ENCODE measurements at regions not wholly inside any gene's neighbourhood (a gene's known extent, or its start where the extent isn't known, plus 50 kb on each side); places are given as distances from the start of the nearest gene placed in this dataset.

DNA sequence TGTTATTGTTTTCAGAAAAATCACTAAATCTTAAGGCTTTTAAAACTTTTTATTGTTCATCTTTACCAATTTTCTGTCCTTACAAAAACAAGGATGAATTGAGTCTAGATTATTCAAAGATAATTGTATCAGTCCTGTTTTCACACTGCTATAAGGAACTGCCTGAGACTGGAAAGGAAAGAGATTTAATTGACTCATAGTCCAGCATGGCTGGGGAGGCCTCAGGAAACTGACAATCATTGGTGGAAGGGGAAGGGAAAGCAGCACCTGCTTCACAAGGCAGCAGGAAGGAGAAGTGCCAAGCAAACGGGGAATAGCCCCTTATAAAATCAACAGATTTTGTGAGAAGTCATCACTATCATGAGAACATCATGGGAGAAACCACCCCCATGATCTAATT is 455.6 kb upstream of the ZP4 start:
- H3K27me3 ChIP-seq (ENCODE audit: low read length), result no peaks in the 10 kb centered on the region
- no peaks in the 10 kb centered on the region for H3K9me3 ChIP-seq (ENCODE audit: insufficient read depth, low read length)
- H3K4me2 ChIP-seq (ENCODE audit: low read depth, low read length, poor library complexity, severe bottlenecking), result no peak overlapping the region
- no peak overlapping the region for H3K9ac ChIP-seq (ENCODE audit: low read length)
- H2AFZ ChIP-seq (ENCODE audit: low read depth, low read length, severe bottlenecking), result no peak overlapping the region
- H3K27ac ChIP-seq (ENCODE audit: low read depth, low read length), result no peak overlapping the region
- H3K79me2 ChIP-seq (ENCODE audit: insufficient read depth, low read length), result no peaks in the 10 kb centered on the region
- H3K9me2 ChIP-seq (replicated peaks; ENCODE audit: insufficient read depth, low read length), result no peaks in the 10 kb centered on the region
- no peak for TF ChIP-seq CTCF (IDR thresholded peaks at IDR 0.05; ENCODE audit: insufficient read depth, low read length, poor library complexity, severe bottlenecking)
- TF ChIP-seq EZH2phosphoT487 (conservative IDR thresholded peaks at IDR 0.05; ENCODE audit: low read length), result no peak
- H3F3A ChIP-seq (ENCODE audit: insufficient read depth), result no peaks in the 10 kb centered on the region
- no peaks in the 10 kb centered on the region for H3K36me3 ChIP-seq (ENCODE audit: low read length)
- H3K4me3 ChIP-seq (ENCODE audit: insufficient read depth, low read length, poor library complexity, severe bottlenecking), result no peak overlapping the region
- H4K20me1 ChIP-seq (ENCODE audit: low read depth, low read length), result no peaks in the 10 kb centered on the region

GRCh38 chr1:238345837-238346236 is 455.1 kb upstream of the ZP4 start:
- H3K4me3 ChIP-seq (ENCODE audit: insufficient read depth, low read length, poor library complexity, severe bottlenecking), result no peak overlapping the region

DNA sequence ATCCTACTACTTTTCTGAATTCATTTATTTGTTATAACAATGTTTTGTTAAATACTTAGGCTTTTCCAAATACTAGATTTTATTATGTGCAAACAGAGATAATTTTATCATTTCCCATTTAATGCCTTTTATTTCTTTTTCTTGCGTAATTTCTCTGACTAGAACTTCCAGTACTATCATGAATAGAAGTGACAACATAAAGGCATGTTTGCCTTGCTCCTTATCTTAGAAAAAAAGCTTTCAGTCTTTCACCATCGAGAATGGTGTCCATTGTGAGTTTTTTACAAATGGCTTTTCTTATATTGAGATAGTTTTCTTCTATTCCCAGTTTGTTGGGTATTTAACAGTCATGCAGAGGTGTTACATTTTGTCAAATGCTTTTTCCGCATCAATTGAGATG is 453.1 kb upstream of the ZP4 start:
- no peak overlapping the region for H3K4me3 ChIP-seq (ENCODE audit: insufficient read depth, low read length, poor library complexity, severe bottlenecking)
- H3K4me2 ChIP-seq (ENCODE audit: low read depth, low read length, poor library complexity, severe bottlenecking), result no peak overlapping the region
- H3K9ac ChIP-seq (ENCODE audit: low read length), result no peak overlapping the region
- no peaks in the 10 kb centered on the region for H3K79me2 ChIP-seq (ENCODE audit: insufficient read depth, low read length)
- H3K27me3 ChIP-seq (ENCODE audit: low read length), result no peaks in the 10 kb centered on the region
- H3K9me2 ChIP-seq (replicated peaks; ENCODE audit: insufficient read depth, low read length), result no peaks in the 10 kb centered on the region
- H3F3A ChIP-seq (ENCODE audit: insufficient read depth), result no peaks in the 10 kb centered on the region
- H3K36me3 ChIP-seq (ENCODE audit: low read length), result no peaks in the 10 kb centered on the region
- H2AFZ ChIP-seq (ENCODE audit: low read depth, low read length, severe bottlenecking), result no peak overlapping the region
- no peak for TF ChIP-seq EZH2phosphoT487 (conservative IDR thresholded peaks at IDR 0.05; ENCODE audit: low read length)
- no peak for TF ChIP-seq CTCF (IDR thresholded peaks at IDR 0.05; ENCODE audit: insufficient read depth, low read length, poor library complexity, severe bottlenecking)
- no peaks in the 10 kb centered on the region for H4K20me1 ChIP-seq (ENCODE audit: low read depth, low read length)
- no peaks in the 10 kb centered on the region for H3K9me3 ChIP-seq (ENCODE audit: insufficient read depth, low read length)
- no peak overlapping the region for H3K27ac ChIP-seq (ENCODE audit: low read depth, low read length)

More at GRCh38 chr1:238345837-238346236, 455.1 kb upstream of the ZP4 start:
- Histone ChIP-seq H4K20me1 (ENCODE audit: low read depth, low read length) (no peaks in the 10 kb centered on the region), H3K36me3 (ENCODE audit: low read length) (no peaks in the 10 kb centered on the region), H3K27me3 (ENCODE audit: low read length) (no peaks in the 10 kb centered on the region), H3K27ac (ENCODE audit: low read depth, low read length) (no peak overlapping the region), H2AFZ (ENCODE audit: low read depth, low read length, severe bottlenecking) (no peak overlapping the region), H3K79me2 (ENCODE audit: insufficient read depth, low read length) (no peaks in the 10 kb centered on the region), H3K9me3 (ENCODE audit: insufficient read depth, low read length) (no peaks in the 10 kb centered on the region), H3F3A (ENCODE audit: insufficient read depth) (no peaks in the 10 kb centered on the region), H3K9ac (ENCODE audit: low read length) (no peak overlapping the region), H3K9me2 (replicated peaks; ENCODE audit: insufficient read depth, low read length) (no peaks in the 10 kb centered on the region), H3K4me2 (ENCODE audit: low read depth, low read length, poor library complexity, severe bottlenecking) (no peak overlapping the region)
- TF ChIP-seq EZH2phosphoT487 (conservative IDR thresholded peaks at IDR 0.05; ENCODE audit: low read length) (no peak), CTCF (IDR thresholded peaks at IDR 0.05; ENCODE audit: insufficient read depth, low read length, poor library complexity, severe bottlenecking) (no peak)
